ENCODE measurements at regions not wholly inside any gene's neighbourhood (a gene's known extent, or its start where the extent isn't known, plus 50 kb on each side); places are given as distances from the start of the nearest gene placed in this dataset.

DNA sequence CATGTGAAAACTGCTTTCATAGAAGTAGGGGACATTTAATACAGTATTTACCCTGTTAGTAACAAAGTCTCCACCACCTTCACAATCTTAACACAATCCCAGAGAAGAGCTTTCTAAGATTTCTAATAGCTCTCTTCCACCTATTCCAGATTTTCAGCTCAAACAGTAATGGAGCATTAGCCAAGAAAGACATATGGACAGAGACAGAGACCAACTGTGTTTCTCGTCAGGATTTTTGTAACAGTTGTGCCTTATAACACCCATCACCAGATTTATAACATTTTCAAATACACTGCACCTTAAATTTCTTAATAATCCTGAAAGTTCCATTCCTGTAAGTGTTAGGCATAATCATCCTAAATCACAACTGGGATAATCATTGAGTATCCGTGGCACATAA, 321.2 kb upstream of the TMTC1 start:
- Histone ChIP-seq H2BK120ac (ENCODE audit: low read depth, low read length) (no peak overlapping the region), H3K4ac (ENCODE audit: low read depth, low read length) (no peak overlapping the region), H3K4me2 (ENCODE audit: low read depth, low read length) (no peak overlapping the region), H3K9me3 (ENCODE audit: control insufficient read depth, insufficient read depth, low read length) (peaks cover 5% of the 10 kb centered on the region; the same call in 1 of the 2 replicates), H3K4me3 (ENCODE audit: insufficient read depth, low read depth, low read length) (no peak overlapping the region), H3K18ac (ENCODE audit: low read depth, low read length) (no peak overlapping the region), H3K27ac (ENCODE audit: insufficient read depth, low read length) (no peak overlapping the region), H2AFZ (replicated peaks; ENCODE audit: low read length, poor library complexity) (no peak overlapping the region), H2AK9ac (replicated peaks; ENCODE audit: low read depth, low read length, poor library complexity) (no peak overlapping the region), H4K20me1 (ENCODE audit: insufficient read depth, low read length) (no peaks in the 10 kb centered on the region), H3K36me3 (ENCODE audit: control insufficient read depth, insufficient read depth, low read length) (no peaks in the 10 kb centered on the region), H3K79me1 (ENCODE audit: low read depth in 1 of 2, low read length in 2 of 2) (no peaks in the 10 kb centered on the region), H2BK15ac (ENCODE audit: low read depth, low read length) (no peak overlapping the region), H3K14ac (replicated peaks; ENCODE audit: low read depth, low read length) (no peak overlapping the region), H2BK20ac (ENCODE audit: low read depth, low read length) (no peak overlapping the region), H4K5ac (ENCODE audit: low read depth, low read length) (no peak overlapping the region), H3K56ac (ENCODE audit: extremely low read depth, insufficient read depth, low read length) (no peak overlapping the region), H4K8ac (ENCODE audit: low read depth in 2 of 2, low read length in 2 of 2) (no peak overlapping the region), H3K9ac (ENCODE audit: low read depth, low read length) (no peak overlapping the region), H2BK5ac (ENCODE audit: low read depth, low read length, poor library complexity, severe bottlenecking) (no peak overlapping the region), H3K23ac (ENCODE audit: low read depth, low read length) (no peak overlapping the region), H4K91ac (ENCODE audit: insufficient read depth, low read depth, low read length) (no peak overlapping the region), H3K27me3 (ENCODE audit: control insufficient read depth, insufficient read depth, low read length) (peaks cover 2% of the 10 kb centered on the region), H3K9me1 (ENCODE audit: insufficient read depth, low read length) (no peaks in the 10 kb centered on the region), H3K4me1 (ENCODE audit: control insufficient read depth, insufficient read depth, low read length) (no peaks in the 10 kb centered on the region), H2AK5ac (ENCODE audit: low read depth, low read length) (no peak overlapping the region)
- ATAC-seq (ENCODE audit: low read depth) (no peak), DNase-seq (no peak)
- in situ Hi-C loops (cut with MboI; ENCODE audit: low sequenced_read_pairs), result no loop called here
- WGBS, 2 experiments (ENCODE audit: extremely low coverage in 2 of 2, insufficient read length in 1 of 2), result no CpG with 5 or more reads among the region's 2 CpGs
- CTCF ChIA-PET, result no interaction called here
- intact Hi-C loops (cut with micrococcal nuclease), result no loop called here
- POLR2A ChIA-PET (ENCODE audit: unreplicated experiment), result no interaction called here
- no peak for TF ChIP-seq POLR2A (IDR thresholded peaks at IDR 0.05; ENCODE audit: low read depth, low read length)
- TF ChIP-seq RAD21 (IDR thresholded peaks at IDR 0.05; ENCODE audit: low read length), result no peak
- no peak for TF ChIP-seq MAFK (IDR thresholded peaks at IDR 0.05; ENCODE audit: low read depth, low read length)
- TF ChIP-seq MAZ (IDR thresholded peaks at IDR 0.05; ENCODE audit: borderline replicate concordance, low read depth, low read length), result no peak
- no peak for TF ChIP-seq CTCF (conservative IDR thresholded peaks at IDR 0.05; ENCODE audit: low read depth, low read length)
- no peak for TF ChIP-seq RFX5 (IDR thresholded peaks at IDR 0.05; ENCODE audit: low read depth, low read length)
- TF ChIP-seq CHD1 (IDR thresholded peaks at IDR 0.05; ENCODE audit: low read depth, low read length), result no peak
- no peak for TF ChIP-seq SMC3 (IDR thresholded peaks at IDR 0.05; ENCODE audit: low read depth, low read length)
- no peak for TF ChIP-seq NFE2L2 (IDR thresholded peaks at IDR 0.05; ENCODE audit: low read depth, low read length)
- TF ChIP-seq FOS (IDR thresholded peaks at IDR 0.05; ENCODE audit: low read depth, low read length), result no peak
- TF ChIP-seq ELK1 (IDR thresholded peaks at IDR 0.05; ENCODE audit: borderline replicate concordance, low read depth, low read length), result no peak
- no peak for TF ChIP-seq USF2 (IDR thresholded peaks at IDR 0.05; ENCODE audit: low read depth, low read length)
- no peak for TF ChIP-seq CEBPB (IDR thresholded peaks at IDR 0.05; ENCODE audit: low read depth, low read length)
- no peak for TF ChIP-seq RCOR1 (IDR thresholded peaks at IDR 0.05; ENCODE audit: insufficient replicate concordance, low read length)
- no peak for TF ChIP-seq MXI1 (IDR thresholded peaks at IDR 0.05; ENCODE audit: borderline replicate concordance, low read depth, low read length)
- no peak for TF ChIP-seq BHLHE40 (IDR thresholded peaks at IDR 0.05; ENCODE audit: low read depth, low read length)
- no TSS peak for BruUV-seq (replicated peaks)
- dilution Hi-C loops (cut with HindIII; ENCODE audit: low sequenced_read_pairs, unreplicated experiment), result no loop called here
